Gastroesophageal sphincter (tissue), 3 donors: ENCODE measurements at regions not wholly inside any gene's neighbourhood (a gene's known extent, or its start where the extent isn't known, plus 50 kb on each side); places are given as distances from the start of the nearest gene placed in this dataset.

Experiments used
- POLR2AphosphoS5 ChIP-seq: sonication (generic); formaldehyde crosslinking; IDR thresholded peaks from one replicate; pipeline ENCODE4 v1.6.1; 2017; ENCODE audit warnings: antibody characterized with exemption
- TF ChIP-seq, protein P1 (sequence below), 4 experiments: fragments of 200-600 bp in 2 of 4; fragments of 450-650 bp in 2 of 4; sonication (generic) in 1 of 4; IDR thresholded peaks; one replicate each; pipeline ENCODE4 v1.5.1; 2017 to 2019; ENCODE audit warnings: antibody characterized with exemption in 4 of 4, mild to moderate bottlenecking in 2 of 4, moderate library complexity in 2 of 4

DNA sequence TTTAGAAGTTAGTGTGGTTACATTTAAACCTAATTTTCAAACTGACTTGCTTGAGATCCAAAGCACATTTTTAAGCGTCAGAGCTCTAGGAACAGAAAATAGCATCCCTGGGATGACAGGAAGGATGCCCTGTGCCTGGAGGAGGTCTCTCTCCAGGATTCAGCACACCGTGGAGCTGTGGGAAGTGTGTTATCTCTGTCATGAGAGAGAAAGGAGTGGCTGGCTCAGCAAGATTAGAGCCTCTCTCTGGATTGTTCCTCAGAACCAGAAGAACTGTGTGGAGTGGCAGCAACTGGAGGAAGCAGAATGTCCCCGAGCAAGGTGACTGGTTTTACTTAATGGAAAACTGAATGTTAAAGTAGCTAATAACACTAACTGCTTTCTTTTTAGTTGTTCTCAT lies 233.6 kb upstream of the TGFBR2 start:
- TF ChIP-seq POLR2AphosphoS5: no peak
- TF ChIP-seq, protein P1, sequence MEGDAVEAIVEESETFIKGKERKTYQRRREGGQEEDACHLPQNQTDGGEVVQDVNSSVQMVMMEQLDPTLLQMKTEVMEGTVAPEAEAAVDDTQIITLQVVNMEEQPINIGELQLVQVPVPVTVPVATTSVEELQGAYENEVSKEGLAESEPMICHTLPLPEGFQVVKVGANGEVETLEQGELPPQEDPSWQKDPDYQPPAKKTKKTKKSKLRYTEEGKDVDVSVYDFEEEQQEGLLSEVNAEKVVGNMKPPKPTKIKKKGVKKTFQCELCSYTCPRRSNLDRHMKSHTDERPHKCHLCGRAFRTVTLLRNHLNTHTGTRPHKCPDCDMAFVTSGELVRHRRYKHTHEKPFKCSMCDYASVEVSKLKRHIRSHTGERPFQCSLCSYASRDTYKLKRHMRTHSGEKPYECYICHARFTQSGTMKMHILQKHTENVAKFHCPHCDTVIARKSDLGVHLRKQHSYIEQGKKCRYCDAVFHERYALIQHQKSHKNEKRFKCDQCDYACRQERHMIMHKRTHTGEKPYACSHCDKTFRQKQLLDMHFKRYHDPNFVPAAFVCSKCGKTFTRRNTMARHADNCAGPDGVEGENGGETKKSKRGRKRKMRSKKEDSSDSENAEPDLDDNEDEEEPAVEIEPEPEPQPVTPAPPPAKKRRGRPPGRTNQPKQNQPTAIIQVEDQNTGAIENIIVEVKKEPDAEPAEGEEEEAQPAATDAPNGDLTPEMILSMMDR (IDR thresholded peaks at IDR 0.05): no peak
